DND-41 (cell line): ENCODE measurements at regions not wholly inside any gene's neighbourhood (a gene's known extent, or its start where the extent isn't known, plus 50 kb on each side); places are given as distances from the start of the nearest gene placed in this dataset.

Source experiments
- ATAC-seq: fragments of 200-7000 bp; cut with Tn5 transposase; 3 replicates; pipeline ENCODE4 v1.9.1; 2021; ENCODE audit warnings: low read depth; ENCODE audit not compliant: insufficient read depth
- DNase-seq: peaks from one replicate; pipeline ENCODE4 v3.0.0-alpha.2; 2020
- H2AFZ ChIP-seq: 2 replicates; pipeline ENCODE4 v1.6.0; 2012; ENCODE audit warnings: low read depth, low read length
- H3K27ac ChIP-seq: 2 replicates; pipeline ENCODE4 v1.5.1; 2012; ENCODE audit warnings: low read length, inconsistent platforms
- H3K27me3 ChIP-seq: fragments of 200-600 bp; sonication (generic); 2 replicates; pipeline ENCODE4 v1.6.0; 2012; ENCODE audit warnings: low read length, mild to moderate bottlenecking, inconsistent platforms; ENCODE audit not compliant: insufficient read depth, poor library complexity
- H3K36me3 ChIP-seq: 2 replicates; pipeline ENCODE4 v1.5.1; 2012; ENCODE audit warnings: low read length, inconsistent platforms; ENCODE audit not compliant: insufficient read depth
- H3K4me1 ChIP-seq: 2 replicates; pipeline ENCODE4 v1.5.1; 2012; ENCODE audit warnings: mild to moderate bottlenecking, low read length; ENCODE audit not compliant: insufficient read depth
- H3K4me2 ChIP-seq: 2 replicates; pipeline ENCODE4 v1.6.0; 2012; ENCODE audit warnings: mild to moderate bottlenecking, moderate library complexity, low read length, inconsistent platforms; ENCODE audit not compliant: insufficient read depth
- H3K4me3 ChIP-seq, 2 experiments: fragments of 200-600 bp in 1 of 2; shearing (Covaris generic) in 1 of 2; 2 replicates each; pipeline ENCODE4 v1.5.1; 2012 to 2016; ENCODE audit warnings: inconsistent platforms in 2 of 2, low read length in 2 of 2, mild to moderate bottlenecking in 2 of 2, low read depth in 1 of 2, moderate library complexity in 1 of 2
- H3K79me2 ChIP-seq: 2 replicates; pipeline ENCODE4 v1.6.0; 2012; ENCODE audit warnings: low read length, inconsistent platforms; ENCODE audit not compliant: insufficient read depth
- H3K9ac ChIP-seq: 2 replicates; pipeline ENCODE4 v1.6.0; 2012; ENCODE audit warnings: low read depth, mild to moderate bottlenecking, inconsistent platforms, low read length, moderate library complexity
- H3K9me3 ChIP-seq: 2 replicates; pipeline ENCODE4 v1.5.1; 2012; ENCODE audit warnings: low read length, moderate library complexity, mild to moderate bottlenecking, inconsistent platforms; ENCODE audit not compliant: insufficient read depth, severe bottlenecking
- H4K20me1 ChIP-seq: 2 replicates; pipeline ENCODE4 v1.6.0; 2012; ENCODE audit warnings: low read length; ENCODE audit not compliant: insufficient read depth
- CTCF ChIP-seq: IDR thresholded peaks from 2 replicates; pipeline ENCODE4 v1.5.1; 2012; ENCODE audit warnings: borderline replicate concordance, low read length, moderate library complexity, mild to moderate bottlenecking; ENCODE audit not compliant: poor library complexity, severe bottlenecking; ENCODE audit errors: extremely low read depth
- EZH2 ChIP-seq: IDR thresholded peaks from 3 replicates; pipeline ENCODE4 v1.6.1; 2012; ENCODE audit warnings: borderline replicate concordance, low read depth, mild to moderate bottlenecking, moderate library complexity, low read length, inconsistent platforms; ENCODE audit not compliant: severe bottlenecking

- Histone ChIP-seq H4K20me1 (no peaks in the 10 kb centered on the region), H3K4me2 (no peak overlapping the region), H2AFZ (no peak overlapping the region), H3K9ac (no peak overlapping the region), H3K79me2 (no peaks in the 10 kb centered on the region), H3K27me3 (peaks cover 5% of the 10 kb centered on the region), H3K4me1 (no peaks in the 10 kb centered on the region), H3K36me3 (no peaks in the 10 kb centered on the region), H3K9me3 (no peaks in the 10 kb centered on the region), H3K4me3 (no peak overlapping the region), H3K27ac (no peak overlapping the region)
- DNase-seq = no peak
- TF ChIP-seq EZH2 (no peak), CTCF (no peak)
- no peak for ATAC-seq
Measured at GRCh38 chr9:97755618-97756267, 58.6 kb upstream of the XPA start.

GRCh38 chr9:97756991-97757390 is 59.9 kb upstream of the XPA start:
- Histone ChIP-seq H3K4me1 (no peaks in the 10 kb centered on the region), H3K36me3 (no peaks in the 10 kb centered on the region), H2AFZ (no peak overlapping the region), H3K27me3 (peaks cover 3% of the 10 kb centered on the region), H3K9ac (no peak overlapping the region), H3K4me2 (no peak overlapping the region), H3K27ac (no peak overlapping the region), H3K79me2 (no peaks in the 10 kb centered on the region), H3K4me3 (no peak overlapping the region), H3K9me3 (no peaks in the 10 kb centered on the region), H4K20me1 (no peaks in the 10 kb centered on the region)
- no peak for DNase-seq
- no peak for ATAC-seq
- no peak for TF ChIP-seq EZH2
- TF ChIP-seq CTCF = no peak

GRCh38 chr9:97758334-97758916 is 61.3 kb upstream of the XPA start:
- no peak overlapping the region for H2AFZ ChIP-seq
- H3K27ac ChIP-seq = no peak overlapping the region
- no peaks in the 10 kb centered on the region for H3K36me3 ChIP-seq
- peaks cover 4% of the 10 kb centered on the region for H3K27me3 ChIP-seq
- no peak for TF ChIP-seq EZH2
- no peak for TF ChIP-seq CTCF
- no peaks in the 10 kb centered on the region for H3K4me1 ChIP-seq
- no peaks in the 10 kb centered on the region for H3K9me3 ChIP-seq
- H3K4me3 ChIP-seq = no peak overlapping the region
- DNase-seq = no peak
- no peak overlapping the region for H3K4me2 ChIP-seq
- no peak for ATAC-seq
- H4K20me1 ChIP-seq = no peaks in the 10 kb centered on the region
- H3K9ac ChIP-seq = no peak overlapping the region
- no peaks in the 10 kb centered on the region for H3K79me2 ChIP-seq
